ENCODE measurements at regions not wholly inside any gene's neighbourhood (a gene's known extent, or its start where the extent isn't known, plus 50 kb on each side); places are given as distances from the start of the nearest gene placed in this dataset.
"Not testable (repeated sequence)": the region's sequence is repeated elsewhere in the genome, so short reads cannot be mapped to it uniquely, and the experiment has no call there.

DNA sequence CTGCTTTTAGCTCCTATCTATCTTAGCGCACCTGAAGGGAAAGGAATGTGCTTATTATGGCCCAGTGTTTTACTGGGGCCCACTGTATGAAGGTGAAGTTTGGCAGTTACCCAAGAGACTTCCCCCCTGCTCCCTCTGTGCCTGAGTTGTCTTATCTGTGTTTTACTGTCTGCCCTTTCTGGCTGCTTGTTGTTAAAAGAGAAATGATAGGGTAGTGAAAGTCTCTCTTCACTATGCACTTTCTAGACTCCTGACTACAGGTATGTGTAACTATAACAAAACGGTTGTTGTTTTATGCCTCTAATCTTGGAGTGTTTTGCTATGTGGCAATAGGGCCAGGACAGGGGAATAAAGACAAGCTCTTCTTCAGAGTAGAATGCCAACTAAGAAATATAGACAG, 326.9 kb downstream of the KIF20B start:
- DNase-seq (ENCODE audit: low read depth in 2 of 2): no peak

DNA sequence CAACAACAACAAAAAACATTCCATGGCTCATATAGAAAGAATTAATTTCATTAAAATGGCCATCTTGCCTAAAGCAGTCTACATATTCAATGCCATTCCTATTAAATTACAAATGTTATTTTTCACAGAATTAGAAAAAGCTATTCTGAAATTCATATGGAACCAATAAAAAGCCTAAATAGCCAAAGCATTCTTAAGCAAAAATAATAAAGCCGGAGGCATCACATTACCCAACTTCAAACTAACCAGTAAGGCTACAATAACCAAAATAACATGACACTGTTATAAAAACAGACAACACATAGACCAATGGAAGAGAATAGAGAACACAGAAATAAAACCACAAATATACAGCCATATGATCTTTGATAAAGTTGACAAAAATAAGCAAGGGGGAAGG, 330.4 kb downstream of the KIF20B start:
- DNase-seq (ENCODE audit: low read depth in 2 of 2): no peak

DNA sequence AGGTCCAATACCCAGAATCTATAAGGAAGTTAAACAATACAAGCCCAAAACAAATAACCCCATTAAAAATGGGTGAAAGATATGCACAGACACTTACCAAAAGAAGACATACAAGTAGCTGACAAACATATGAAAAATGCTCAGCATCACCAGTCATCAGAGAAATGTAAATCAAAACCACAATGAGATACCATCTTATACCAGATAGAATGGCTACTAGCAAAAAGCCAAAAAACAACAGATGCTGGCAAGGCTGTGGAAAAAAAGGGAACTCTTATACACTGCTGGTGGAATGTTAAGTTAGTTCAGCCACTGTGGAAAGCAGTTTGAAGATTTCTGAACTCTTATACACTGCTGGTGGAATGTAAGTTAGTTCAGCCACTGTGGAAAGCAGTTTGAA, 331.1 kb downstream of the KIF20B start:
- no peak for DNase-seq (ENCODE audit: low read depth in 2 of 2)

DNA sequence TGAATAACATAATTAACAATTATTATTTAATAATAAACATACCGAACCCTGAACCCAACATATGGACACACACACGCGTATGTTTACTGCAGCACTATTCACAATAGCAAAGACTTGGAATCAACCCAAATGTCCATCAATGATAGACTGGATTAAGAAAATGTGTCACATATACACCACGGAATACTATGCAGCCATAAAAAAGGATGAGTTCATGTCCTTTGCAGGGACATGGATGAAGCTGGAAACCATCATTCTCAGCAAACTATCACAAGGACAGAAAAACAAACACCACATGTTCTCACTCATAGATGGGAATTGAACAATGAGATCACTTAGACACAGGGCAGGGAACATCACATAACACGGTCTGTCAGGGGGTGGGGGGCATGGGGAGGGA, 333.5 kb downstream of the KIF20B start:
- not testable (repeated sequence) for DNase-seq (ENCODE audit: low read depth in 2 of 2)

DNA sequence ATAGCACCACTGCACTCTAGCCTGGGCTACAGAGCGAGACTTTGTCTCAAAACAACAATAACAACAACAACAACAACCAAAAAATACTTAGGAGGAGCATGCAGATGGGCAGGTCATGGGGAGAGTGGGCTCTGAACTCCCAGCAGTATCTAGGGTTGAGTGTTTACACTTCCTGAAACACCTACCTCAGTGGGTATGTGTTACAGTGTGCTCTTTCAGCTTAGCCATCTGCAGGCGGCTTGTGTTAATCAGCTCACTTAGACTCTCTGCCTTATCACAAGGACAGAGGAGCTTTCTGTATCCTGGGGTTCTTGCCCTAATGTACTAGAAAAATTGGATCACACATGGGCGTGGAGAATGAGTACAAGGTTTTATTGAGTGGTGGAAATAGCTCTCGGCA, 340.2 kb downstream of the KIF20B start:
- DNase-seq (ENCODE audit: low read depth in 2 of 2): no peak

DNA sequence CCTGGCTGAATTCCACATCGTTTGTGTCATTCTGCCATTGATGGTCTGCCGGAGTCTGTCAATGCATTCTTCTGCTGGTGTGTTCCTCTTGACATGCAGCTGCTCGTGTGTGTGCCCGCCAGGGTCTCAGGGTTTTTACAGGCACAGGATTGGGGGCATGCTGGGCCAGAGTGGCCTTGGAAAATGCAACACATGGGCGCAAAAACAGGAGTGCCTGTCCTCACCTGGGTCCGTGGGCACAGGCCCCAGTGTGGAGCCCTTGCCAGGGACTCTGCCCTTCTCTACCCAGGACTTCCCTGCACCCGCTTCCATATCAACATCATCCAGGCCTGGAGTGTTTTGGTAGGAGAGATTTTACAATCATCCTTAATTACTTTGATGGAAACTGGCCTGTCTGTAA, 340.7 kb downstream of the KIF20B start:
- no peak for DNase-seq (ENCODE audit: low read depth in 2 of 2)

DNA sequence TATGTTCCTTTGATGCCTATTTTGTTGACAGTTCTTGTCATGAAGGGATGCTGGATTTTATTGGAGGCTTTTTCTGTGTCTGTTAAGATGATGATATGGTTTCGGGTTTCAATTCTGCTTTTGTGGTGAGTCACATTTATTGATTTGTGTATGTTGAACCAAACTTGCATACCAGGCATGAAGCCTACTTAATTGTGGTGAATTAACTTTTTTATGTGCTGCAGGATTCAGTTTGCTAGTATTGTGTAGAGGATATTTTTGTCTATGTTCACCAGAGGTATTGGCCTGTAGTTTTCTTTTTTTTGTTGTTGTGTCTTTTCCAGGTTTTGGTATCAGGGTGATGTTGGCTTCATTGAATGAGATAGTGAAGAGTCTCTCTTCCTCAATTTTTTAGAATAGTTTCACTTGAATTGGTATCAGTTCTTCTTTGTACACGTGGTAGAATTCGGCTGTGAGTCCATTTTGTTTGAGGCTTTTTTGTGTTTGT, 345.9 kb downstream of the KIF20B start:
- DNase-seq (ENCODE audit: low read depth in 2 of 2): no peak

DNA sequence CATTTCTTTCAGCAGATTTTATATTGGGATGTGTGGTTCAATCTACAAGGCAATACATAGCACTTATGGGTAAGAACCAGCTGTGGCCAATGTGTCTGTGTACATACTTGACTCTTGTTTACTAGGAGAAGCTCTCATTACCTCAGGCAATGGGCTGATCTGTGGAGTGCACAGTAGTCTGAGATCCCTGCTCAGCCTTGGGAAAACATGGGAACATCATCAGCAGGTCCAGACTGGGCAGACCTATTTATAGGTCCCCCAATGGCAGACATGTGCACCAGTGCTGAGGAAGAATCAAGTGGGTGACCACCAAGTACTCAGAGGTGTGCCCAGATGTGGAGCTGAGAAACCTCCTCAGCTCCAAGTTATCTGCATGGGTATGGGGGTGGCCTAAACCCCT, 349.7 kb downstream of the KIF20B start:
- DNase-seq (ENCODE audit: low read depth in 2 of 2): no peak

DNA sequence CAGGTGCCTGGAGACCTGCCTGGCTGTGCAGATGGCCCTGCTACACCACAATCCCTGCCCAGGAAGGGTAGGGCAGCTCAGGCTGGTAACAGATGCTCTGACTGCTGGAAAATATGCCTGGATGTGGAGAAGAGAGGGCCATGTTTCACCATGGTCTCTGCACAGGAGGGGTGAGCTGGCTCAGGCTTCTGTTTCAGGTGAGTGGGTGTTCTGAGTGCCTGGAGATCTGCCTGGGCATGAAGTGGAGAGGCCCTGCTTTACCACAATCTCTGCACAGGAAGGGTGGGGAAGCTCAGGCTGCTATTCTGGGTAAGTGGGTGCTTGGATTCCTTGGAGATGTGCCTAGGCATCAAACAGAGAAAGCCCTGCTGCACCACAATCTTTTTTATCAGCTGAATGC, 350.1 kb downstream of the KIF20B start:
- DNase-seq (ENCODE audit: low read depth in 2 of 2): no peak

DNA sequence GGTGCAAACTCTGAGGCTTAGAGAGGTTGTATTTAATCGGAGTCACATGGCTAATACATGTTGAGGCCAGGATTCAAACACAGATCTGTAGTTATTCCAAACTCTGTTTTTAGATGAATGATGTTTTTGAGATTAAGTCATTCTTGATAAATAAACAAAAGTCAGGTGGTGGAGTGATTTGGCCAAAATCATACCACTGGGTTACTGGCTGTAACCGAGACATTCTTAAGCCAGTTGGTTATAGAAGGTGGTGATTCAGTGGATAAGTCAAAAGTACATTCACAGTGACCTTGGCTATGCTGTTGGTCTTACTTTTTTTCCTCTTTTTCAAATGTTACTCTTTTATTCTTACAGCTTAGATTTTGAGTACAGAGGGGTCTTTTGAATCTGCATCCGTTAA, 361.4 kb downstream of the KIF20B start:
- DNase-seq (ENCODE audit: low read depth in 2 of 2): no peak

DNA sequence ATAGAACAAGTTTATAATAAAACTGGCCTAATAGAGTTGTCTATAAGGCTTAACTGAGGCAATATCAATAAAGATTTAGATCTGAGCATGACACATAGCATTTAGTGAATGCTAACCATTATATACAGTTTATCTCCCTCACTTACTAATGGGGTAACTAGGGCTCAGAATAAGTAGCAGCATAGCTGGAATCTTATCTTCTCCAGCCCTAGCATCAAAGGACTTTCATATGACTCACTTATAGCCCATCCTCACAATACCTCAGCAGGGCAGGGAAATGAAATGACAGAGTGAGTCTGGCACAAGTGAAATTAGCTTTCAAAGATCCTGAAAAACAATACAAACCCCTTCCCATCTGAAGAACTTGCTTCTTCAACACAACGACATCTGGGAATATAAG, 362.9 kb downstream of the KIF20B start:
- no peak for DNase-seq (ENCODE audit: low read depth in 2 of 2)

DNA sequence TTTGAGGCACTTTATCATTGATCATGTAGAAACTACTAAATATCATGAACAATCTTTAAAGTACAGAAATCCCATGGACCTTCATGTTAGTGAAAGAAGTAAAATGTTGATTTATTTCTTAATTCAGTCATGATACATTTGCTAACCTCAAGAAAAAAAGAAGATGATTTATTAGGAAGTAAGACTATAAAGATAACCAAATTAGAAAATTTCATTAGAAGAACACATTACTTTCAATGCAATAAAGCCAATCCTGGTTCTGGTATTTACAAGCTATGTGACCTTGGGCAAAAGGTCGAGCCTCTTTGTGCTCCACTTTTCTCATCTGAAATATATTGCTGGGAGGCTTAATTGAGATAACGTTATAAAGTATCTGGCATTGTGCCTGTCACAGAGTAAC, 365.0 kb downstream of the KIF20B start:
- no peak for DNase-seq (ENCODE audit: low read depth in 2 of 2)

DNA sequence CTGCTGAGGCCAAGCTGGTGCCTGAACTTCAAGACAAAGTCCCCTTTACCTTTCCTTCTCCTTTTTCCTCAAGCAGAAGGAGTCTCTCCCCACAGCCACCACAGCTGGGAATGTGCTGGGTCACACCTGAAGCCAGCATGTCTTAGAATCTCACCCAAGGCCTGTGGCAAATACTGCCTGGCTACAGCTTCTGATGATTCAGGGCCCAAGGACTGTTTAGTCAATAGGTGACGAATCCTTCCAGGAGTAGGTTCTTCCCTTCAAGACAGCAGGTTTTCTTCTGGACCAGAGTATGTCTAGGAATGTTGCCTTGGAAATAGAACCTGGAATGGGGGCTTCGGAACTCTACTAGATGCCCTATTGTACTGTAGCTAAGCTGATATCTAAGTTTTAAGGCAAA, 374.6 kb downstream of the KIF20B start:
- DNase-seq (ENCODE audit: low read depth in 2 of 2): no peak

DNA sequence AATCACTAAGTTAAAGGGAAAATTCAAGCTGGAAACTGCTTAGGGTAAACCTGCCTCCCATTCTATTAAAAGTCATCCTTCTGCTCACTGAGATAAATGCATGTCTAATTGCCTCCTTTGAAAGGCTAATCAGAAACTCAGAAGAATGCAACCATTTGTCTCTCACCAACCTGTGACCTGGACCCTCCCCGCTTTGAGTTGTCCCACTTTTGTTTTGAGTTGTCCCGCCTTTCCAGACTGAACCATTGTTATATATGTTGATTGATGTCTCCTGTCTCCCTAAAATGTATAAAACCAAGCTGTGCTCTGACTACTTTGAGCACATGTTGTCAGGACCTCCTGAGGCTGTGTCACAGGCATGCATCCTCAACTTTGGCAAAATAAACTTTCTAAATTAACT, 378.4 kb downstream of the KIF20B start:
- DNase-seq (ENCODE audit: low read depth in 2 of 2): no peak

DNA sequence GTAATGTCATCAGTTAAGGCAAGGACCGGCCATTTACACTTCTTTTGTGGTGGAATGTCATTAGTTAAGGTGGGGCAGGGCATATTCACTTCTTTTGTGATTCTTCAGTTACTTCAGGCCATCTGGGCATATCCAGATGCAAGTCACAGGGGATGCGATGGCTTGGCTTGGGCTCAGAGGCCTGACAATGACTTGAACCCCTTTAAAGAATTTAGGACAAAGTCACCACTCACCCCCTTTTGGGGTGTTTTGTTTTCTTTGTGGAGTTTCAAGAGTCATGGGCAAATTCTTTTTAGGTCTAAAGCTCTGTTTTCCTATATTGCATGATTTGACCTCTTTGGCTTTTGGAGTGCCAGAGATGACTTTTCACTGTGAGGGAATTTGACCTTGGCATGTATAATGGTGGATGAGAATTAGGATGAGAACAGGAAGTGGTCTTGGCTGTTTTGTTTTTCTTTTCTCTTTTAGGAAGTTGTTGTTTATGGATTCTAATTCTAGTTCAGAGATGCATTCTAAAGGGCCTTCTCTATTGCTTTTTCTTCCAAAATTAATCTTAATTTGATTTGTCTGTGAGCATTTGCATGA, 385.3 kb downstream of the KIF20B start:
- not testable (repeated sequence) for DNase-seq (ENCODE audit: low read depth in 2 of 2)

DNA sequence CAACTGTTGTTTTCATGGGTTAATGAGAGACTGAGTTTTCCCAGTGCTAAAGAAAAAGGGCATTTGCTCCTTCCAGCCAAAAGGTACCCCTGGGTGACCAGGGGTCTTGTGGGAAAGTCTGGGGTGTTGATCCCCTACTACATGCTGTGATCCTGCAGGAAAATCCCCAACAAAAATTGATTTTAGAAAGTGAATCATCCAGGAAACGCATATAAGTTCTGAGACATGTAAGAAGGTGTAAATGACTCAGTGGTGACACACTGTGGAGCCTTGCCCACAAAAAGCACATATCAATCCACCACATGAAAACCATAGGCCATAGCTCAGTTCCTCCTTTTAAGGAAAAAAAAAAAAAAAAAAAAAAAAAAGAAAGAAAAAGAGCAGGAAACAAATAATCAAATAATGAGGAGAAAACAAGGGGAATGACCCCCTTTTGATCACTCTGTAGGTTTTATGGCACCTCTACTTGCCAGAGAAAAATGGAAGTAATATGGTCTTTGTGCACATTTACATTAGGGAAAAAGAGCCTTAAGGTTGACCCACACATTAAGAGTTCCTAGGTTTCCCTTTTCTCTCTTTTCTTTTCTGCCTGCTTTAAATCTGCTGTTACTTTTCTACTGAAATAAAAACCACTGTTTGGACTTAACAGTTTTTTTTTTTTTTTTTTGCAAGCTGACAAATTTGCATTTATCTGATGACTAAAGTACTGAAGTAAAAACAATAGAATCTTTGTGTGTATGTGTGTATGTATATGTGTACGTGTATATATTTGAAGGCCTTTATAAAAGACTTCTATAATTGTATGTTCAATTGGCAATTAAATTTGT, 386.0 kb downstream of the KIF20B start:
- DNase-seq (ENCODE audit: low read depth in 2 of 2): no peak

DNA sequence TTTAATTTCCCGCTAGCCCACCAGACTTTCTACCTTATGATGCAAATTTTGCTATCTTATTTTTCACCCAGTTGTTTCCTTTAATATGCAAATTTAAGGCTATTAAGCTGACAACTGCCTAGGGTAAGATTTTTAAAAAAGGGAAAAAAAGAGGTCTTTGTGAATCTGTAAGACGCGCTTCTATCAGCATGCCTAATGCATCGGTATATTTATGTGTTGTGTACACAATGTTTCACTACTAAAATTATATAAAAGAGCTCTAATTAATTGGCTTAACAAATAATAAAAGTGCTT, 386.6 kb downstream of the KIF20B start:
- no peak for DNase-seq (ENCODE audit: low read depth in 2 of 2)

DNA sequence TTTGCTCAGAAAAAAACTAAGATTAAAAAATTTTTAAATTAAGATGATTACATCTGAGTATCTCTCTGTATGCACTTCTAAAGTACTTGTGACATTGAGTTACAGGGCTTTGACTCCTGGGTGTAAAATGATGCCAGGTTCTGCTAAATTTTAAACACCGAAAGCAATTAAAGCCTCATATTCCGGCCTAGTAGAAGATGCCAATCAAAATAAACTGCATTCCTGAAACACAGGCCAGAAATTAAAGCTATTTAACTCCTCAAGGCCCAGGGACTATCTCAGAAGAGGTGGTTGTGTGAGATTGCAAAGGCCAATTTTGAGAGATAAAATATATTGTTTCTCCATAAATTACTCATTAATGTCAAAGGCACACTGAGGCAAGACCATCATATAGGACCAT, 388.3 kb downstream of the KIF20B start:
- DNase-seq (ENCODE audit: low read depth in 2 of 2): no peak

DNA sequence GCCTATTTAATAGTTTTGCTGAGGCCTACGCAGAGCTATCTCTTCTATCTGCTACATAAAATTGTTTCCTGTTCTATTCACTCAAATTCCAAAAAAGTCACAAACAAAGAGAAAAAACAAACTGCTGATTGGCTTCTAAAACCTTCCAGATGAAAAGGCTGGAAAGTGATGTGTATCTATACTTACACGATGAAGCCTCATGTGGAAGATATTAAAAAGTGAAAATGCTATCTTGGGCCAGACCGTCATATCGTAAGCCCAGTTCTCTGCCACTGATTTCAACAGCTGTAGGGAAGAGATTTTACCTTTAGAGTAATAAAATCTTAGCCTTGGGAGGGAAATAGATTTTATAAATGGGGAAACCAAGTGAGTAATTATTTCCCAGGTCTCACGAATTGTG, 394.8 kb downstream of the KIF20B start:
- no peak for DNase-seq (ENCODE audit: low read depth in 2 of 2)

DNA sequence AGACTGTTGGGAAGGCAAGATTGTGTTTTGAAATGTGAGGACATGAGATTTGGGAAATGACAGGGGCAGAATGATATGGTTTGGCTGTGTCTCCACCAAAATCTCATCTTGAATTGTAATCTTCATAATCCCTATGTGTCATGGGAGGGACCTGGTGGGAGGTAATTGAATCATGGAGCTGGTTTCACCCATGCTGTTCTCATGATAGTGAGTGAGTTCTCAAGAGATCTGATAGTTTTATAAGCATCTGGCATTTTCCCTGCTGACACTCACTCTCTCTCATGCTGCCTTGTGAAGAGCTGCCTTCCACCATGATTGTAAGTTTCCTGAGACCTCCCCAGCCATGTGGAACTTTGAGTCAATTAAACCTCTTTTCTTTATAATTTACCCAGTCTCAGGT, 406.2 kb downstream of the KIF20B start:
- not testable (repeated sequence) for DNase-seq (ENCODE audit: low read depth in 2 of 2)

DNA sequence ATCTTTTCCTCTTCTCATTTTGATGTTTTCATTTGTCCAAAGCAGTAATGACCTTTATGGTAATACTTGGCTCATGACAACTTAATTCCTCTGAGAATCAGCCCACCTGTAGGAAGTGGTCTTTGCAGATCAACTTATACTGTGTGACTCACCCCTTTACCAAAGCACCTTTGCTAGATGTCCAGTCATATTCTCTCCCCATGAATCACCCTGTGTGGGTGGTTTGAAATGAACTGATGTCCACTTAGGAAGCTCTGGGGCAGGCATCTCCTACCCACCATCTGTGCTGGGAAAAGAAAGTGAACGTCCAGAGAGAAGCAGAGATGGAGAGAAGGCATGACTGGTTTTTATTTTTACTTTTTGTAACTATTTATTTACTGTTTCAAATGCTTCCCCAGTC, 410.3 kb downstream of the KIF20B start:
- DNase-seq (ENCODE audit: low read depth in 2 of 2): no peak

DNA sequence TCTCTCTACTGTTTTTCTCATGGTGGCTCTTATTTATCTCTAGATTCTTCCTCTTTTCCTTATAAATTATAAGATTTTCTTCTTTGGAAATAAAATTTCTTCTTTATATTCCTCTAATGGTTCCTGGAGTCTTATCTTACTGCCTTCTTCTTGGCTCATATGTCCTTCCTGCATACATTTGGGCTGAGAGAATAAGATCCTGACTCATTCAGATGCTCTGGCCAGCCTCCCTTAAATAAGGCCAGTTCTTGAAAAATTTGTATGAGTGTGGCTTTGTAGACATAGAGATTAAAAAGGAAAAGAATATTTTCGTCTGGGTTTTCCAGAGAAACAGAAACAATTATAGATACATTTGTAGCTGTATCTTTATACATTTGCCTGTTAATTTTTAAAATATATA, 411.3 kb downstream of the KIF20B start:
- DNase-seq (ENCODE audit: low read depth in 2 of 2): no peak

DNA sequence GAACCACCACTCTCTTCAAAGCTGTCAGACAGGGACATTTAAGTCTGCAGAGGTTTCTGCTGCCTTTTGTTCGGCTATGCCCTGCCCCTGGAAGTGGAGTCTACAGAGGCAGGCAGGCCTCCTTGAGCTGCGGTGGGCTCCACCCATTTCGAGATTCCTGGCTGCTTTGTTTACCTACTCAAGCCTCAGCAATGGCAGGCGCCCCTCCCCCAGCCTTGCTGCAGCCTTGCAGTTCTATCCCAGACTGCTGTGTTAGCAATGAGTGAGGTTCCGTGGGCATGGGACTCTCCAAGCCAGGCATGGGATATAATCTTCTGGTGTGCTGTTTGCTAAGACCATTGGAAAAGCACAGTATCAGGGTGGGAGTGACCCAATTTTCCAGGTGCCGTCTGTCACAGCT, 417.2 kb downstream of the KIF20B start:
- not testable (repeated sequence) for DNase-seq (ENCODE audit: low read depth in 2 of 2)

All from stimulated activated CD8-positive, alpha-beta memory T cell treated with anti-CD3 and anti-CD28 coated beads, Interleukin-15, amount 100 ng/mL, for 48 hours (primary cell).